K562 (cell line): ENCODE measurements at regions not wholly inside any gene's neighbourhood (a gene's known extent, or its start where the extent isn't known, plus 50 kb on each side); places are given as distances from the start of the nearest gene placed in this dataset.

Source experiments
- ATAC-seq: fragments of 200-7000 bp; cut with Tn5 transposase; 3 replicates; pipeline ENCODE4 v1.9.1; 2020; ENCODE audit warnings: moderate library complexity
- BruUV-seq: library from RNA; stranded (reverse); fragments of 400-500 nt; replicated peaks from 2 replicates; lab custom pipeline; 2021; lab: Mats Ljungman, UMichigan
- CTCF ChIA-PET: fragments of 300-600 bp; formaldehyde crosslinking; extraction: SDS; loops from one replicate; lab custom pipeline; 2021; ENCODE audit warnings: low intra/inter-chr PET ratio; lab: Yijun Ruan, JAX
- POLR2A ChIA-PET: fragments of 300-600, 350-650 bp; sonication (Branson Sonifier 250); formaldehyde crosslinking; extraction: SDS; loops from one replicate; lab custom pipeline; 2021; ENCODE audit warnings: antibody characterized with exemption, inconsistent platforms; lab: Yijun Ruan, JAX
- DNase-seq, 4 experiments: peaks; one replicate each; pipeline versions ENCODE4 v3.0.0 to v3.0.0-alpha.2; 2011 to 2018; ENCODE audit warnings: low spot score in 3 of 4, mixed read lengths in 3 of 4; ENCODE audit errors: extremely low read depth in 1 of 4
- FAIRE-seq: peaks from 2 replicates; lab custom pipeline; 2011; peaks lifted over from hg19 to GRCh38; lab: Jason Lieb, UNC
- H2AFZ ChIP-seq: 2 replicates; pipeline ENCODE4 v1.6.0; 2011; ENCODE audit warnings: low read depth, low read length, control low read depth, inconsistent platforms
- H3K27ac ChIP-seq: fragments of 200-600 bp; 3 replicates; pipeline ENCODE4 v1.8.0; 2011; ENCODE audit warnings: low read depth, mild to moderate bottlenecking, control low read depth, inconsistent platforms, low read length, moderate library complexity, mixed read lengths; ENCODE audit errors: extremely low read depth
- H3K27me3 ChIP-seq, 2 experiments: fragments of 300-600 bp in 1 of 2; 2 replicates in 1 of 2; 3 replicates in 1 of 2; pipeline versions ENCODE4 v1.6.0 to v1.8.0; 2011; ENCODE audit warnings: inconsistent platforms in 2 of 2, low read length in 2 of 2, mild to moderate bottlenecking in 1 of 2, mixed read lengths in 1 of 2, moderate library complexity in 1 of 2; ENCODE audit not compliant: control insufficient read depth in 2 of 2, insufficient read depth in 2 of 2
- H3K36me3 ChIP-seq: fragments of 300-600 bp; 3 replicates; pipeline ENCODE4 v1.8.0; 2011; ENCODE audit warnings: mild to moderate bottlenecking, low read length, inconsistent platforms; ENCODE audit not compliant: control insufficient read depth, insufficient read depth
- H3K4me1 ChIP-seq, 2 experiments: fragments of 200-600 bp in 1 of 2; replicated peaks in 1 of 2; 2 replicates in 1 of 2; 3 replicates in 1 of 2; pipeline versions ENCODE4 v1.5.1 to v1.8.0; 2011; ENCODE audit warnings: inconsistent platforms in 2 of 2, low read length in 2 of 2, mild to moderate bottlenecking in 1 of 2, mixed read lengths in 1 of 2, moderate library complexity in 1 of 2; ENCODE audit not compliant: control insufficient read depth in 2 of 2, insufficient read depth in 2 of 2
- H3K4me2 ChIP-seq: 2 replicates; pipeline ENCODE4 v1.6.1; 2011; ENCODE audit warnings: low read length, control low read depth, inconsistent platforms, mixed read lengths; ENCODE audit not compliant: insufficient read depth
- H3K4me3 ChIP-seq: fragments of 200-600 bp; sonication (generic), shearing (Covaris generic); 2 replicates; pipeline ENCODE4 v1.5.1; 2016; ENCODE audit warnings: control low read depth, inconsistent platforms
- H3K79me2 ChIP-seq: fragments of 200-600 bp; 3 replicates; pipeline ENCODE4 v1.8.0; 2011; ENCODE audit warnings: low read length, inconsistent platforms; ENCODE audit not compliant: control insufficient read depth, insufficient read depth
- H3K9ac ChIP-seq, 2 experiments: 2 replicates each; pipeline versions ENCODE4 v1.6.0 to v1.6.1; 2011; ENCODE audit warnings: low read depth in 2 of 2, low read length in 2 of 2, control low read depth in 1 of 2, inconsistent platforms in 1 of 2, mild to moderate bottlenecking in 1 of 2, mixed read lengths in 1 of 2; ENCODE audit not compliant: insufficient read depth in 1 of 2
- H3K9me1 ChIP-seq: one replicate; pipeline ENCODE4 v1.6.0; 2011; ENCODE audit warnings: inconsistent platforms, mild to moderate bottlenecking, low read length, moderate library complexity; ENCODE audit not compliant: control insufficient read depth, insufficient read depth
- H3K9me3 ChIP-seq: replicated peaks from 2 replicates; pipeline ENCODE4 v1.5.1; 2011; ENCODE audit warnings: low read depth, low read length, inconsistent platforms; ENCODE audit not compliant: control insufficient read depth, insufficient read depth
- H4K20me1 ChIP-seq: replicated peaks from 2 replicates; pipeline ENCODE4 v1.6.1; 2011; ENCODE audit warnings: low read length, inconsistent platforms, mixed read lengths; ENCODE audit not compliant: control insufficient read depth, insufficient read depth
- JUND ChIP-seq, 2 experiments: IDR thresholded peaks; 2 replicates in 1 of 2; 3 replicates in 1 of 2; pipeline ENCODE4 v1.6.1; 2011; ENCODE audit warnings: borderline replicate concordance in 2 of 2, low read depth in 2 of 2, low read length in 2 of 2, improper control_type of control experiment in 1 of 2, missing biosample characterization in 1 of 2, missing genetic modification characterization in 1 of 2, missing genetic modification reagents in 1 of 2
- KLF16 ChIP-seq: IDR thresholded peaks from 2 replicates; pipeline ENCODE4 v1.6.1; 2016; ENCODE audit warnings: antibody characterized with exemption
- KLF6 ChIP-seq: fragments of 250-450 bp; sonication (Bioruptor Pico); IDR thresholded peaks from 2 replicates; pipeline ENCODE4 v1.4.0; 2020; ENCODE audit warnings: mild to moderate bottlenecking, moderate library complexity, borderline replicate concordance
- MYNN ChIP-seq, 2 experiments: sonication (generic); formaldehyde crosslinking in 1 of 2; IDR thresholded peaks; 2 replicates each; pipeline versions ENCODE4 v1.5.0 to v1.6.1; 2016 to 2020; ENCODE audit warnings: antibody characterized with exemption in 1 of 2, missing genetic modification reagents in 1 of 2
- NFRKB ChIP-seq: fragments of 450-650 bp; IDR thresholded peaks from 2 replicates; pipeline ENCODE4 v1.6.1; 2016; ENCODE audit warnings: low read depth
- POLR2G ChIP-seq: fragments of 200-400 bp; formaldehyde crosslinking; IDR thresholded peaks from 2 replicates; pipeline ENCODE4 v1.6.1; 2017; ENCODE audit warnings: low read depth, mild to moderate bottlenecking, antibody characterized with exemption, low read length, moderate library complexity
- PPARD ChIP-seq: fragments of 250-450 bp; sonication (Bioruptor Pico); IDR thresholded peaks from 2 replicates; pipeline ENCODE4 v1.8.0; 2022; ENCODE audit warnings: inconsistent platforms, mild to moderate bottlenecking, moderate library complexity
- XRCC3 ChIP-seq: fragments of 450-650 bp; IDR thresholded peaks from 2 replicates; pipeline ENCODE4 v1.6.1; 2017; ENCODE audit warnings: mild to moderate bottlenecking, moderate library complexity
- ZFP30 ChIP-seq: fragments of 250-450 bp; sonication (Bioruptor Pico); IDR thresholded peaks from 2 replicates; pipeline ENCODE4 v1.8.0; 2022; ENCODE audit warnings: moderate library complexity, mild to moderate bottlenecking, inconsistent platforms, borderline replicate concordance
- ZNF444 ChIP-seq: fragments of 250-450 bp; sonication (Bioruptor Pico); IDR thresholded peaks from 2 replicates; pipeline ENCODE4 v1.4.0; 2020; ENCODE audit warnings: mild to moderate bottlenecking, moderate library complexity
- ZNF449 ChIP-seq: fragments of 250-450 bp; sonication (Bioruptor Pico); IDR thresholded peaks from 2 replicates; pipeline ENCODE4 v1.8.0; 2022; ENCODE audit warnings: moderate library complexity, mild to moderate bottlenecking, inconsistent platforms
- ZNF561 ChIP-seq: fragments of 450-650 bp; formaldehyde crosslinking; conservative IDR thresholded peaks from 2 replicates; pipeline ENCODE4 v1.4.0; 2020; ENCODE audit warnings: mild to moderate bottlenecking, moderate library complexity
- ZNF764 ChIP-seq: fragments of 250-450 bp; sonication (Bioruptor Pico); IDR thresholded peaks from 2 replicates; pipeline ENCODE4 v1.4.0; 2020; ENCODE audit warnings: low read depth, mild to moderate bottlenecking, moderate library complexity
- WGBS: fragments of 100-300 bp; shearing (Covaris generic); methylation state at CpG from one replicate; pipeline ENCODE4 v1.1.6; 2016; ENCODE audit warnings: low coverage, mixed read lengths; ENCODE audit not compliant: insufficient coverage; ENCODE audit errors: missing lambda C conversion rate; 5-methylcytosine and 5-hydroxymethylcytosine counted together
- in situ Hi-C: fragments of 300-500 bp; cut with MboI; formaldehyde crosslinking; loops from 4 replicates; pipeline ENCODE4 v1.15.0; 2018; ENCODE audit warnings: inconsistent platforms, mixed read lengths
- intact Hi-C: fragments of 100-400 bp; cut with micrococcal nuclease; formaldehyde crosslinking; loops from 2 replicates; pipeline ENCODE4 v1.14.2; 2022
- TF ChIP-seq, protein P1 (sequence below): fragments of 450-650 bp; conservative IDR thresholded peaks from 2 replicates; pipeline ENCODE4 v1.6.1; 2016; ENCODE audit warnings: missing genetic modification characterization, low read depth, mild to moderate bottlenecking, control low read depth, missing compliant biosample characterization
- TF ChIP-seq, protein P2 (sequence below): sonication (generic); formaldehyde crosslinking; IDR thresholded peaks from 2 replicates; pipeline ENCODE4 v1.8.0; 2023; ENCODE audit warnings: mild to moderate bottlenecking, missing genetic modification reagents

DNA sequence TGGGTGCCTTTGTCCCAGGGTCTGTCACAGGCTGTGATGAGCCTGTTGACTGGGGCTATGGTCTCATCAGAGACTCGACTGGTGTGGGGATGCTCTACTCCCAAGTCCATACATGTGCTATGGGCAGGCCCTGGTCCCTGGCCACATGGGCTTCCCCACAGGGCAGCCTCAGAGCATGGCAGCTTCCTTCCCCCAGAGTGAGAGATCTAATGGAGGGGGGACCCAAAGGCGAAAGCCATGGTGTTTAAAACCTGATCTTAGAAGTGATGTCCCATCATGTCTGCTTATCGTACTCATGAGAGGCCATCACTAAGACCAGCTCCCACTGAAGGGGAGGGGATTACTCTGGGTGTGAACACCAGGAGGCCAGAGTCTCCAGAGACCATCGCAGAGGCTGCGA lies 279.0 kb upstream of the RTL1 start:
- Histone ChIP-seq H3K4me2 (no peak overlapping the region), H3K4me3 (no peak overlapping the region), H4K20me1 (no peaks in the 10 kb centered on the region), H3K9ac (no peak overlapping the region), H2AFZ (no peak overlapping the region), H3K9me1 (no peaks in the 10 kb centered on the region), H3K4me1 (peaks cover 0 to 7% of the 10 kb centered on the region in 2 experiments; a peak in 2 of 5 replicates), H3K79me2 (no peaks in the 10 kb centered on the region), H3K27me3 (peaks cover 0 to 21% of the 10 kb centered on the region in 2 experiments; a peak in 4 of 5 replicates), H3K27ac (no peak overlapping the region), H3K36me3 (no peaks in the 10 kb centered on the region), H3K9me3 (no peaks in the 10 kb centered on the region)
- DNase-seq (no peak), ATAC-seq (no peak), FAIRE-seq (no peak)
- in situ Hi-C loops (no loop called here), intact Hi-C loops (no loop called here)
- ChIA-PET CTCF (no interaction called here), POLR2A (interaction anchor here (0.6 kb wide), 1 partner anchor 378 kb away, joined by 3 read pairs; no protein-coding TSS in a partner anchor)
- no TSS peak for BruUV-seq
- 0% methylated on average over 3 of the region's 5 CpGs for WGBS
- no peak for TF ChIP-seq PPARD (CRISPR knock-in tag)
- TF ChIP-seq KLF6 (CRISPR knock-in tag) = no peak
- TF ChIP-seq JUND (IDR thresholded peaks at IDR 0.05; ENCODE audit: borderline replicate concordance, low read depth, low read length) = no peak
- TF ChIP-seq JUND (tag; IDR thresholded peaks at IDR 0.05; ENCODE audit: borderline replicate concordance, low read depth, low read length) = no peak
- no peak for TF ChIP-seq ZNF449 (CRISPR knock-in tag)
- no peak for TF ChIP-seq XRCC3
- no peak for TF ChIP-seq KLF16
- no peak for TF ChIP-seq ZFP30 (CRISPR knock-in tag)
- TF ChIP-seq, protein P1, sequence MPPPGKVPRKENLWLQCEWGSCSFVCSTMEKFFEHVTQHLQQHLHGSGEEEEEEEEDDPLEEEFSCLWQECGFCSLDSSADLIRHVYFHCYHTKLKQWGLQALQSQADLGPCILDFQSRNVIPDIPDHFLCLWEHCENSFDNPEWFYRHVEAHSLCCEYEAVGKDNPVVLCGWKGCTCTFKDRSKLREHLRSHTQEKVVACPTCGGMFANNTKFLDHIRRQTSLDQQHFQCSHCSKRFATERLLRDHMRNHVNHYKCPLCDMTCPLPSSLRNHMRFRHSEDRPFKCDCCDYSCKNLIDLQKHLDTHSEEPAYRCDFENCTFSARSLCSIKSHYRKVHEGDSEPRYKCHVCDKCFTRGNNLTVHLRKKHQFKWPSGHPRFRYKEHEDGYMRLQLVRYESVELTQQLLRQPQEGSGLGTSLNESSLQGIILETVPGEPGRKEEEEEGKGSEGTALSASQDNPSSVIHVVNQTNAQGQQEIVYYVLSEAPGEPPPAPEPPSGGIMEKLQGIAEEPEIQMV (tag) = no peak
- TF ChIP-seq ZNF764 (CRISPR knock-in tag) = no peak
- no peak for TF ChIP-seq ZNF444
- TF ChIP-seq, protein P2, sequence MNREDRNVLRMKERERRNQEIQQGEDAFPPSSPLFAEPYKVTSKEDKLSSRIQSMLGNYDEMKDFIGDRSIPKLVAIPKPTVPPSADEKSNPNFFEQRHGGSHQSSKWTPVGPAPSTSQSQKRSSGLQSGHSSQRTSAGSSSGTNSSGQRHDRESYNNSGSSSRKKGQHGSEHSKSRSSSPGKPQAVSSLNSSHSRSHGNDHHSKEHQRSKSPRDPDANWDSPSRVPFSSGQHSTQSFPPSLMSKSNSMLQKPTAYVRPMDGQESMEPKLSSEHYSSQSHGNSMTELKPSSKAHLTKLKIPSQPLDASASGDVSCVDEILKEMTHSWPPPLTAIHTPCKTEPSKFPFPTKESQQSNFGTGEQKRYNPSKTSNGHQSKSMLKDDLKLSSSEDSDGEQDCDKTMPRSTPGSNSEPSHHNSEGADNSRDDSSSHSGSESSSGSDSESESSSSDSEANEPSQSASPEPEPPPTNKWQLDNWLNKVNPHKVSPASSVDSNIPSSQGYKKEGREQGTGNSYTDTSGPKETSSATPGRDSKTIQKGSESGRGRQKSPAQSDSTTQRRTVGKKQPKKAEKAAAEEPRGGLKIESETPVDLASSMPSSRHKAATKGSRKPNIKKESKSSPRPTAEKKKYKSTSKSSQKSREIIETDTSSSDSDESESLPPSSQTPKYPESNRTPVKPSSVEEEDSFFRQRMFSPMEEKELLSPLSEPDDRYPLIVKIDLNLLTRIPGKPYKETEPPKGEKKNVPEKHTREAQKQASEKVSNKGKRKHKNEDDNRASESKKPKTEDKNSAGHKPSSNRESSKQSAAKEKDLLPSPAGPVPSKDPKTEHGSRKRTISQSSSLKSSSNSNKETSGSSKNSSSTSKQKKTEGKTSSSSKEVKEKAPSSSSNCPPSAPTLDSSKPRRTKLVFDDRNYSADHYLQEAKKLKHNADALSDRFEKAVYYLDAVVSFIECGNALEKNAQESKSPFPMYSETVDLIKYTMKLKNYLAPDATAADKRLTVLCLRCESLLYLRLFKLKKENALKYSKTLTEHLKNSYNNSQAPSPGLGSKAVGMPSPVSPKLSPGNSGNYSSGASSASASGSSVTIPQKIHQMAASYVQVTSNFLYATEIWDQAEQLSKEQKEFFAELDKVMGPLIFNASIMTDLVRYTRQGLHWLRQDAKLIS (CRISPR knock-in tag) = no peak
- TF ChIP-seq POLR2G = no peak
- no peak for TF ChIP-seq MYNN (IDR thresholded peaks at IDR 0.05)
- TF ChIP-seq MYNN (CRISPR knock-in tag; IDR thresholded peaks at IDR 0.05) = no peak
- TF ChIP-seq NFRKB = no peak
- TF ChIP-seq ZNF561 (CRISPR knock-in tag) = no peak
